GM12874 (cell line): ENCODE measurements at regions not wholly inside any gene's neighbourhood (a gene's known extent, or its start where the extent isn't known, plus 50 kb on each side); places are given as distances from the start of the nearest gene placed in this dataset.

ENCODE experiments used
- CTCF ChIP-seq: IDR thresholded peaks from 2 replicates; pipeline ENCODE4 v1.5.1; 2011; ENCODE audit warnings: low read depth, mild to moderate bottlenecking, control low read depth, low read length, moderate library complexity; ENCODE audit not compliant: insufficient read depth

GRCh38 chr9:78601957-78602565 is 305.1 kb downstream of the PSAT1 start:
- peak; percentile 60 for TF ChIP-seq CTCF

- no peak for TF ChIP-seq CTCF
Observed at GRCh38 chr9:78605041-78606000, 308.4 kb downstream of the PSAT1 start.

- no peak for TF ChIP-seq CTCF
Observed at GRCh38 chr9:78606001-78606379, 309.1 kb downstream of the PSAT1 start.

- TF ChIP-seq CTCF, result no peak
Observed at GRCh38 chr9:78607853-78608252, 310.9 kb downstream of the PSAT1 start.

- no peak for TF ChIP-seq CTCF
Observed at GRCh38 chr9:78609450-78609849, 312.5 kb downstream of the PSAT1 start.

- no peak for TF ChIP-seq CTCF
Observed at GRCh38 chr9:78612091-78612490, 315.2 kb downstream of the PSAT1 start.

GRCh38 chr9:78613006-78613405 is 316.1 kb downstream of the PSAT1 start:
- TF ChIP-seq CTCF, result no peak
